ENCODE measurements at regions not wholly inside any gene's neighbourhood (a gene's known extent, or its start where the extent isn't known, plus 50 kb on each side); places are given as distances from the start of the nearest gene placed in this dataset.
A peak's percentile ranks its signal among the peaks of the same experiment; 100 is the strongest.

DNA sequence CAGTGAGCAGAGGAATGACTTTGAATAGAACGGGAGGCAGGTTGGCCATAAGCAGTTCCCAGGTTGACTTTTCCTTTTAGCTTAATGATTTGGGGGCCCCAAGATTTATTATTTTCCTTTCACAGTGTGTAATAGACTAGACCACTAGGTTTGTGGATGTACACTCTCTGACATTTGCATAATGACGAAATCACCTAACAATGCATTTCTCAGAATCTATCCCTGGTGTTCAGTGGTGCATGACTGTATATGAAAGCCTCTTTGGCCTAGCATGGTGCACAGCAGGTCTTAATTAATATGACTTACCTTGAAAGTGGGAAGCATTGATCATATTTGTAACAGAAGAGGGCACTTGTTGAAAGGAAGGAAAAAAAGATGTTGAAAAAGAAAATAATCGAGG, 761.9 kb downstream of the TYW1 start:
- no peak overlapping the region for H3K4me3 ChIP-seq
- WGBS, 2 donors, result 72 to 74% methylated on average over 3 of the region's 3 CpGs

DNA sequence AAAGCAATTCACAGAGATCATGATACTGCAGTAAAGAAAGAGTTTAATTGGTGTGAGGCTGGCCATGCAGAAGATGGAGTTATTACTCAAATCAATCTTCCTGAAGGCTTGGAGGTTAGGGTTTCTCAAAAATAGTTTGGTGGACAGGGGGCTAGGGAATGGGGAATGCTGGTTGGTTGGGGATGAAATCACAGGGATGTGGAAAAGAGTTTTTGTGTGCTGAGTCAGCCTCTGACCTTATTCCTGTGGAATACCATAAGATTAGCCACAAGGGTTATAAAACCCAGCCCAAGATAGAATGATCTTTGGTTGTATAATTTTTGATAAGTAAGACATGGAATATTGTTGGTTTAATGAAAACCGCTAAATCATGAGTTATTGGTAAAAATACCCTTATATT, 764.3 kb downstream of the TYW1 start:
- Histone ChIP-seq H3K9me3 (no peaks in the 10 kb centered on the region), H3K36me3 (no peaks in the 10 kb centered on the region), H3K27me3 (no peaks in the 10 kb centered on the region), H3K4me1 (no peaks in the 10 kb centered on the region), H3K4me3 (no peak overlapping the region), H3K27ac (no peak overlapping the region)
- intact Hi-C loops (cut with DNase I), result no loop called here
- FAIRE-seq (no peak), ATAC-seq (no peak), DNase-seq (no peak)
- TF ChIP-seq, protein P1, sequence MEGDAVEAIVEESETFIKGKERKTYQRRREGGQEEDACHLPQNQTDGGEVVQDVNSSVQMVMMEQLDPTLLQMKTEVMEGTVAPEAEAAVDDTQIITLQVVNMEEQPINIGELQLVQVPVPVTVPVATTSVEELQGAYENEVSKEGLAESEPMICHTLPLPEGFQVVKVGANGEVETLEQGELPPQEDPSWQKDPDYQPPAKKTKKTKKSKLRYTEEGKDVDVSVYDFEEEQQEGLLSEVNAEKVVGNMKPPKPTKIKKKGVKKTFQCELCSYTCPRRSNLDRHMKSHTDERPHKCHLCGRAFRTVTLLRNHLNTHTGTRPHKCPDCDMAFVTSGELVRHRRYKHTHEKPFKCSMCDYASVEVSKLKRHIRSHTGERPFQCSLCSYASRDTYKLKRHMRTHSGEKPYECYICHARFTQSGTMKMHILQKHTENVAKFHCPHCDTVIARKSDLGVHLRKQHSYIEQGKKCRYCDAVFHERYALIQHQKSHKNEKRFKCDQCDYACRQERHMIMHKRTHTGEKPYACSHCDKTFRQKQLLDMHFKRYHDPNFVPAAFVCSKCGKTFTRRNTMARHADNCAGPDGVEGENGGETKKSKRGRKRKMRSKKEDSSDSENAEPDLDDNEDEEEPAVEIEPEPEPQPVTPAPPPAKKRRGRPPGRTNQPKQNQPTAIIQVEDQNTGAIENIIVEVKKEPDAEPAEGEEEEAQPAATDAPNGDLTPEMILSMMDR (IDR thresholded peaks at IDR 0.05), result no peak
- 82 to 88% methylated on average over 1 of the region's 1 CpG for WGBS, 2 donors

More for the DNA sequence above, 761.9 kb downstream of the TYW1 start:
- FAIRE-seq (no peak), DNase-seq (no peak), ATAC-seq (no peak)
- no peaks in the 10 kb centered on the region for H3K9me3 ChIP-seq
- TF ChIP-seq, protein P1 (IDR thresholded peaks at IDR 0.05), result no peak
- H3K27ac ChIP-seq, result no peak overlapping the region
- H3K27me3 ChIP-seq, result no peaks in the 10 kb centered on the region
- H3K36me3 ChIP-seq, result no peaks in the 10 kb centered on the region
- intact Hi-C loops (cut with DNase I), result no loop called here
- H3K4me1 ChIP-seq, result no peaks in the 10 kb centered on the region

DNA sequence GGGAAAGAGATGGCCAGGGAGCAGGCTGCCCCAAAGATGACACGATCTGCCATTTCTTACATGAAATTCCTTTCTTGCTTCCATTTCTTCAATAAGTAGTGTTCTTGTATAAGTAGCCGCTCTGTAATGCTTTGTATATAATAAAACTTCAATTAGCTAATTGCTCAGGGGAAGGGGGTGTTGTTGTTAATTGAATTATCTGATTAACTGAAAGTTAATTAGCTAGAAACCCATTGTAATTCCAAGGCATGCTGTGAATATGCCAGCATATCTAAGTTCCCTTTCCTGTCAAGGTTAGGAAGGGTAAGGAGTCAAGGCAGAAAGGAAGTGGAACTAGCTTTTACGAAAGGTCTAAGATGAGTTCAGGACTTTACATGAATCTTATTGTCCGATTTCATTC, 765.9 kb downstream of the TYW1 start:
- no peaks in the 10 kb centered on the region for H3K36me3 ChIP-seq
- ATAC-seq (no peak), DNase-seq (no peak), FAIRE-seq (no peak)
- H3K9me3 ChIP-seq, result no peaks in the 10 kb centered on the region
- no peak overlapping the region for H3K4me3 ChIP-seq
- TF ChIP-seq, protein P1 (IDR thresholded peaks at IDR 0.05), result no peak
- 72 to 85% methylated on average over 4 of the region's 4 CpGs for WGBS, 2 donors
- no peaks in the 10 kb centered on the region for H3K27me3 ChIP-seq
- H3K27ac ChIP-seq, result no peak overlapping the region
- intact Hi-C loops (cut with DNase I), result no loop called here
- no peaks in the 10 kb centered on the region for H3K4me1 ChIP-seq

DNA sequence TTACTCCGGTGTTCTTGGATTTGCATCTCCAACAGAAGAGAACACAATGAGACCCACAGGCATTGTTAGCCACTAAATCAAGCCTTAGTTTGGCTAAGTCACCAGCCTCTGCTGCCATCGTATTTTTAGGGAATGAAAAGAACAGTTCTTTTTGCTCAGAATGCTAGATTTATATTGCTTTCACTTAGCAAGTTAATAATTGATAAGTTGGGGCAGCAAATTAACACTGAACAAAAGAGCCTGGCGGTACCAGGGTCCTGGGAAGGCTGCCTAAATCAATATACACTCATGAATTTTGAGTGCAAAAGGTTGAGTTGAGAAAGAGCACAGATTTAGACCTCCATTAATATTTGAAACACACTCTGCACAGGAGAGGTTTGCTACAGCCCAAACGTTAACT, 767.7 kb downstream of the TYW1 start:
- DNase-seq, result peak in 1 of 6 donors; percentile 21

DNA sequence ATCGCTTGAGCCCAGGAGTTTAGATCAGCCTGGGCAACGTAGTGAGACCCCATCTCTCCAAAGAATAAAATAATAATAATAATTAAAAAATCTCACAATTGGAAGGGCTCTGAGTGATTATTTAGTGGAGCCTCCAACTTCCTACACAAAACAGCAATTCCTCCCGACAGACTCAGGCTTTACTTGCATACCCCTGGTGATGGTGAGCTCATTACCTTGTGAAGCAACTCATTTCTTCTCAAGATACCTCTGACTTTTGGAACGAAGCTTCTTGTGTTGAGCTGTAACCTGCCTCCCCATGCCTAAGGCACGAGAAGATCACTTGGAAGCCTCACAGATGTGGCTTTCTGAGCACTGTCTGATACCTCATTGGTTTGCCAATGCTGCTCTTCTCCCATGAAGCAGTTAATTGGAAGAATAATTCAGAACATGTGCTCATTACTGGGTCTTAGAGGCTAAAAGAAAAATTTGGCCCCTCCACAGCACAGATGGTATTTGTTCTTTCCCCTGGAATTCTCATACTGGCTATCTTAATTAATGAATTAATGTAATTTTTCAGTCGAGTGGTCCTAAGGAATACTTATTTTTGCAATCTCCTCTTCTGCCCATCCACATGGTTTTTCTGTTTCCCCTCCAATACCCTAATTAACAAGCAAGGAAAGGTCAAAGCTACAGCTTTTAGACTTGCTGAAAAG, 769.0 kb downstream of the TYW1 start:
- Histone ChIP-seq H3K27me3 (no peaks in the 10 kb centered on the region), H3K4me1 (no peaks in the 10 kb centered on the region), H3K36me3 (no peaks in the 10 kb centered on the region), H3K27ac (peak overlapping the region in 3 of 4 donors; percentile 31 to 71 (median 46)), H3K4me3 (no peak overlapping the region), H3K9me3 (no peaks in the 10 kb centered on the region)
- TF ChIP-seq, protein P1 (IDR thresholded peaks at IDR 0.05), result no peak
- WGBS, 2 donors, result 56 to 68% methylated on average over 6 of the region's 6 CpGs
- no peak for FAIRE-seq
- no peak for ATAC-seq
- DNase-seq, result no peak
- intact Hi-C loops (cut with DNase I), result no loop called here

More for the DNA sequence above, 767.7 kb downstream of the TYW1 start:
- FAIRE-seq (no peak), ATAC-seq (peak; percentile 43 to 89 (median 75))
- peak overlapping the region in 2 of 4 donors; percentile 46 to 71 for H3K27ac ChIP-seq
- WGBS, 2 donors, result 8 to 11% methylated on average over 4 of the region's 4 CpGs
- H3K36me3 ChIP-seq, result no peaks in the 10 kb centered on the region
- no peaks in the 10 kb centered on the region for H3K4me1 ChIP-seq
- intact Hi-C loops (cut with DNase I), result no loop called here
- H3K27me3 ChIP-seq, result no peaks in the 10 kb centered on the region
- TF ChIP-seq, protein P1 (IDR thresholded peaks at IDR 0.05), result no peak
- no peaks in the 10 kb centered on the region for H3K9me3 ChIP-seq
- H3K4me3 ChIP-seq, result no peak overlapping the region

All from pancreas (tissue), 10 donors.